Loucy (cell line): ENCODE measurements at regions not wholly inside any gene's neighbourhood (a gene's known extent, or its start where the extent isn't known, plus 50 kb on each side); places are given as distances from the start of the nearest gene placed in this dataset.

ENCODE experiments used
- EZH2phosphoT487 ChIP-seq: fragments of 200-600 bp; IDR thresholded peaks from 2 replicates; pipeline ENCODE4 v1.6.1; 2018; ENCODE audit warnings: antibody characterized with exemption, mild to moderate bottlenecking, moderate library complexity, borderline replicate concordance
- TF ChIP-seq, protein P1 (sequence below): fragments of 200-600 bp; sonication (generic); conservative IDR thresholded peaks from 2 replicates; pipeline ENCODE4 v1.5.1; 2014; ENCODE audit warnings: mild to moderate bottlenecking, antibody characterized with exemption, low read length

DNA sequence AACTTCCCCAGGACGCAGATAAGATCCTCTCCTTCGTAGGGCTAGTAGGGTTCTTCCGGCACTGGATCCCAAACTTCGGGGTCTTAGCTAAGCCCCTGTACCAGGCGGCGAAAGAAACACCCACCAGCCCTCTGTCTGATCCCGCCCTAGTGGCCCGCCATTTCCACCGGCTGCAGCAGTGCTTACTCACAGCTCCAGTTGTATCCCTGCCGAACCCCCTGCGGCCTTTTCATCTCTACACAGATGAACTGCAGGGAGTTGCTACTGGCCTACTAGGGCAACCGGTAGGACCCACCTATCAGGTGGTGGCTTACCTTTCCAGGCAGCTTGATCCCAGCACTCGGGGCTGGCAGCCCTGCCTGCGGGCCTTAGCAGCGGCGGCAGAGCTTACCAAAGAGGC is 961.2 kb downstream of the RPA4 start:
- TF ChIP-seq, protein P1, sequence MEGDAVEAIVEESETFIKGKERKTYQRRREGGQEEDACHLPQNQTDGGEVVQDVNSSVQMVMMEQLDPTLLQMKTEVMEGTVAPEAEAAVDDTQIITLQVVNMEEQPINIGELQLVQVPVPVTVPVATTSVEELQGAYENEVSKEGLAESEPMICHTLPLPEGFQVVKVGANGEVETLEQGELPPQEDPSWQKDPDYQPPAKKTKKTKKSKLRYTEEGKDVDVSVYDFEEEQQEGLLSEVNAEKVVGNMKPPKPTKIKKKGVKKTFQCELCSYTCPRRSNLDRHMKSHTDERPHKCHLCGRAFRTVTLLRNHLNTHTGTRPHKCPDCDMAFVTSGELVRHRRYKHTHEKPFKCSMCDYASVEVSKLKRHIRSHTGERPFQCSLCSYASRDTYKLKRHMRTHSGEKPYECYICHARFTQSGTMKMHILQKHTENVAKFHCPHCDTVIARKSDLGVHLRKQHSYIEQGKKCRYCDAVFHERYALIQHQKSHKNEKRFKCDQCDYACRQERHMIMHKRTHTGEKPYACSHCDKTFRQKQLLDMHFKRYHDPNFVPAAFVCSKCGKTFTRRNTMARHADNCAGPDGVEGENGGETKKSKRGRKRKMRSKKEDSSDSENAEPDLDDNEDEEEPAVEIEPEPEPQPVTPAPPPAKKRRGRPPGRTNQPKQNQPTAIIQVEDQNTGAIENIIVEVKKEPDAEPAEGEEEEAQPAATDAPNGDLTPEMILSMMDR, result no peak
- TF ChIP-seq EZH2phosphoT487, result no peak
